NB4 (cell line): ENCODE measurements at regions not wholly inside any gene's neighbourhood (a gene's known extent, or its start where the extent isn't known, plus 50 kb on each side); places are given as distances from the start of the nearest gene placed in this dataset.

Source experiments
- DNase-seq: peaks from one replicate; pipeline ENCODE4 v3.0.0; 2010; ENCODE audit warnings: low read depth
- H3K4me3 ChIP-seq: one replicate; pipeline ENCODE4 v1.5.1; 2011; ENCODE audit warnings: mild to moderate bottlenecking, low read depth, low read length, moderate library complexity
- MAX ChIP-seq: IDR thresholded peaks from 2 replicates; pipeline ENCODE4 v1.6.1; 2011; ENCODE audit warnings: low read depth, low read length
- MYC ChIP-seq: IDR thresholded peaks from 2 replicates; pipeline ENCODE4 v1.6.1; 2011; ENCODE audit warnings: low read depth, low read length
- POLR2A ChIP-seq: IDR thresholded peaks from 2 replicates; pipeline ENCODE4 v1.6.1; 2011; ENCODE audit warnings: mild to moderate bottlenecking; ENCODE audit not compliant: insufficient read length; ENCODE audit errors: extremely low read depth
- TF ChIP-seq, protein P1 (sequence below): IDR thresholded peaks from one replicate; pipeline ENCODE4 v1.5.1; 2012; ENCODE audit warnings: low read depth, low read length

DNA sequence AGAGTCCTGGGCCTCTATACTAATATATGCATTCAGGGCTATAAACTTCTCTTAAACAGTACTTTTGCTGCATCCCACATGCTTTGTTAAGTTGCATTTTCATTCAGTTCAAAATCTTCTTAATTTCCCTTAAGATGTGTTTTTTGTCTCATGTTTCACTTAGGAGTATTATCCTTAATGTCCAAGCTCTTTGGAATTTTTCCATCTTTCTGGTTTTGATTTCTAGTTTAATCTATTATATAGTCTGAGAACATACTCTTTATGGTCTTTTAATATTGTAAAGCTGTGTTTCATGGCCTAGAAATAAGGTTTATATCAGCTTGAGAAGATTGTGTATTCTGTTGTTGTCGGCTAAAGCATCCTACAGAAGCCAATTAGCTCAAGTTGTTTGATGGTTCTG, 1041.8 kb downstream of the PLA2G4A start:
- no peak overlapping the region for H3K4me3 ChIP-seq
- no peak for TF ChIP-seq MAX
- no peak for DNase-seq

- TF ChIP-seq MAX (no peak), POLR2A (no peak), MYC (no peak)
- TF ChIP-seq, protein P1, sequence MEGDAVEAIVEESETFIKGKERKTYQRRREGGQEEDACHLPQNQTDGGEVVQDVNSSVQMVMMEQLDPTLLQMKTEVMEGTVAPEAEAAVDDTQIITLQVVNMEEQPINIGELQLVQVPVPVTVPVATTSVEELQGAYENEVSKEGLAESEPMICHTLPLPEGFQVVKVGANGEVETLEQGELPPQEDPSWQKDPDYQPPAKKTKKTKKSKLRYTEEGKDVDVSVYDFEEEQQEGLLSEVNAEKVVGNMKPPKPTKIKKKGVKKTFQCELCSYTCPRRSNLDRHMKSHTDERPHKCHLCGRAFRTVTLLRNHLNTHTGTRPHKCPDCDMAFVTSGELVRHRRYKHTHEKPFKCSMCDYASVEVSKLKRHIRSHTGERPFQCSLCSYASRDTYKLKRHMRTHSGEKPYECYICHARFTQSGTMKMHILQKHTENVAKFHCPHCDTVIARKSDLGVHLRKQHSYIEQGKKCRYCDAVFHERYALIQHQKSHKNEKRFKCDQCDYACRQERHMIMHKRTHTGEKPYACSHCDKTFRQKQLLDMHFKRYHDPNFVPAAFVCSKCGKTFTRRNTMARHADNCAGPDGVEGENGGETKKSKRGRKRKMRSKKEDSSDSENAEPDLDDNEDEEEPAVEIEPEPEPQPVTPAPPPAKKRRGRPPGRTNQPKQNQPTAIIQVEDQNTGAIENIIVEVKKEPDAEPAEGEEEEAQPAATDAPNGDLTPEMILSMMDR: no peak
- DNase-seq: no peak
- H3K4me3 ChIP-seq: no peak overlapping the region
Observed at GRCh38 chr1:187871177-187871845, 1042.6 kb downstream of the PLA2G4A start.

- no peak for DNase-seq
- TF ChIP-seq MYC (no peak), MAX (no peak), POLR2A (no peak)
- TF ChIP-seq, protein P1: no peak
- H3K4me3 ChIP-seq: no peak overlapping the region
Observed at GRCh38 chr1:187872550-187872949, 1043.8 kb downstream of the PLA2G4A start.

DNA sequence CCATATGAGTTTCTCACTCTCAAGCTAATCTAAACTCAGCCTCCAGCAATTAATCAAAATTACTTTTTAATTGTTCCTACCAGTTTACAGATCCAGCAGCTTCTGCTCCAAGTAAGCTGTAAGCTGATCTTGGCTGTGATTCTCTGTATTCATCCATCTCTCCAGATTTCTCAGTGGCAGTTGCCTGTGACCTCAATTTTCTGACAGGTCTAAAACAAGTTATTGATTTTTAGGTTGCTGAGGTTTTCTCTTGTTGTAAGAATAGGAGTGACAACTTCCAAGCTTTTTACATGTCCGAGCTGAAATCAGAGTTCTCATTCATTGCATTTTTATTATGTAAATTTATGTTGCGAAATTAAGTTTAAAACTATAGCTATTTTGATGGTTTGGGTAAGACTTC, 1044.4 kb downstream of the PLA2G4A start:
- TF ChIP-seq, protein P1: no peak
- no peak for TF ChIP-seq MYC
- TF ChIP-seq POLR2A: no peak
- TF ChIP-seq MAX: no peak
- no peak for DNase-seq
- no peak overlapping the region for H3K4me3 ChIP-seq

DNA sequence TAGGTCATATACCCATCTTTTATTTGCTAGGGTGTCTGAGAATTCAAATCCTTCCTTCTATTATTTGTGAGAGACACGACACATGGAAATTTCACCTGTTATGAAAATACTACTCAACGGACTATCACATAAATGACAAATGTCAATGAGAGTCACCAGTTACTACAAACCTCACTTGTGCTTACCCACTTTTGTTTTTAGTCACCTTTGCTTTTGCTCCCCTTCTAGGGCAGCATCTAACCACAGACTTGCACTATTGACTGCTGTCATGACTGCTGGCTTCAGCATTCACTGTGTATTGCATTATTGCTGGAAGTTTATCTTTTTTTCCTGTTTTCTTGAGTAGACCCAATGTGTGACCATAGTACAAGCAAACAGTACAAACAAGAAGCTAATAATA, 1048.0 kb downstream of the PLA2G4A start:
- no peak for DNase-seq
- H3K4me3 ChIP-seq: no peak overlapping the region
- TF ChIP-seq MAX: no peak
- no peak for TF ChIP-seq MYC
- TF ChIP-seq, protein P1: no peak
- no peak for TF ChIP-seq POLR2A

- H3K4me3 ChIP-seq: no peak overlapping the region
- TF ChIP-seq POLR2A: no peak
- TF ChIP-seq, protein P1: no peak
- no peak for TF ChIP-seq MYC
- no peak for TF ChIP-seq MAX
- no peak for DNase-seq
Observed at GRCh38 chr1:187877220-187877619, 1048.5 kb downstream of the PLA2G4A start.
